ENCODE measurements at regions not wholly inside any gene's neighbourhood (a gene's known extent, or its start where the extent isn't known, plus 50 kb on each side); places are given as distances from the start of the nearest gene placed in this dataset.

- TF ChIP-seq CTCF (IDR thresholded peaks at IDR 0.05) = no peak
- no peak for TF ChIP-seq EP300 (IDR thresholded peaks at IDR 0.05)
- TF ChIP-seq POLR2A (IDR thresholded peaks at IDR 0.05) = no peak
Measured at GRCh38 chr9:108040783-108041182, 551.2 kb upstream of the KLF4 start.
